ENCODE measurements at regions not wholly inside any gene's neighbourhood (a gene's known extent, or its start where the extent isn't known, plus 50 kb on each side); places are given as distances from the start of the nearest gene placed in this dataset.

DNA sequence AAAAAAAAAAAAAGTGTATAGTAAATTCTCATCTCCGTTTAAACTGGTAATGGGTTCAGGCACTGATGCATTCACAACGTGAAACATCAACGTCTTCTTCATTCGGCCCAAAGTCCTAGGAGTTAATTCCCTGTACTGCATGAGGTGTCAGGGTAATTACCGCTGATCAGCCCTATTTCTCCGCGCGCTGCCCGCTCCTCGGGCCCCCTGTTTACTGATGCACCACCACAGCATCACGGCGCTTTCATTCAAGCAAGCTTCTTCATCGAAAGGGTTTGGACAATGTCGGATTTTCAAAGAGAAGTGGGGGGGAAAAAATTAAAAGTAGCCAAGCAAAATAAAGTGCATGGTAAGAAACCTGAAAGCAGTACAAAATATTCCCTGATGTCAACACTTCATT, 352.0 kb upstream of the POU3F3 start:
- Mint-ChIP-seq H3K9me3 (no peaks in the 10 kb centered on the region), H3K27ac (no peak overlapping the region), H3K4me1 (ENCODE audit: low read depth) (no peaks in the 10 kb centered on the region), H3K4me3 (no peak overlapping the region), H3K36me3 (ENCODE audit: low read depth) (no peaks in the 10 kb centered on the region), H3K27me3 (peaks cover 12% of the 10 kb centered on the region)
- intact Hi-C loops (cut with DNase I, micrococcal nuclease): no loop called here
- Histone ChIP-seq H3K9me3 (ENCODE audit: control insufficient read depth in 1 of 2, insufficient read depth in 1 of 2, low read length in 2 of 2) (no peaks in the 10 kb centered on the region), H3K4me3 (ENCODE audit: low read length) (no peak overlapping the region), H3K4me1 (ENCODE audit: insufficient read depth, low read length) (no peaks in the 10 kb centered on the region), H3K27ac (ENCODE audit: low read depth in 1 of 2, low read length in 2 of 2) (no peak overlapping the region), H3K36me3 (ENCODE audit: insufficient read depth, low read length) (no peaks in the 10 kb centered on the region), H3K27me3 (ENCODE audit: control insufficient read depth in 1 of 2, insufficient read depth in 2 of 2, low read length in 2 of 2) (no peaks in the 10 kb centered on the region)
- TF ChIP-seq CTCF (IDR thresholded peaks at IDR 0.05): no peak
- DNase-seq (no peak), ATAC-seq (ENCODE audit: poor library complexity) (no peak)
- CTCF ChIA-PET: no interaction called here
- POLR2A ChIA-PET: no interaction called here

GRCh38 chr2:104502901-104503300, 351.0 kb upstream of the POU3F3 start:
- Histone ChIP-seq H3K36me3 (ENCODE audit: insufficient read depth, low read length) (no peaks in the 10 kb centered on the region), H3K4me1 (ENCODE audit: insufficient read depth, low read length) (no peaks in the 10 kb centered on the region), H3K4me3 (ENCODE audit: low read length) (no peak overlapping the region), H3K27ac (ENCODE audit: low read depth in 1 of 2, low read length in 2 of 2) (no peak overlapping the region), H3K9me3 (ENCODE audit: control insufficient read depth in 1 of 2, insufficient read depth in 1 of 2, low read length in 2 of 2) (no peaks in the 10 kb centered on the region), H3K27me3 (ENCODE audit: control insufficient read depth in 1 of 2, insufficient read depth in 2 of 2, low read length in 2 of 2) (no peaks in the 10 kb centered on the region)
- ChIA-PET CTCF (no interaction called here), POLR2A (no interaction called here)
- Mint-ChIP-seq H3K27me3 (peaks cover 3% of the 10 kb centered on the region), H3K36me3 (ENCODE audit: low read depth) (no peaks in the 10 kb centered on the region), H3K9me3 (no peaks in the 10 kb centered on the region), H3K4me1 (ENCODE audit: low read depth) (no peaks in the 10 kb centered on the region), H3K4me3 (no peak overlapping the region), H3K27ac (no peak overlapping the region)
- no peak for DNase-seq
- no peak for ATAC-seq (ENCODE audit: poor library complexity)
- TF ChIP-seq CTCF (IDR thresholded peaks at IDR 0.05): no peak
- intact Hi-C loops (cut with DNase I, micrococcal nuclease): no loop called here

DNA sequence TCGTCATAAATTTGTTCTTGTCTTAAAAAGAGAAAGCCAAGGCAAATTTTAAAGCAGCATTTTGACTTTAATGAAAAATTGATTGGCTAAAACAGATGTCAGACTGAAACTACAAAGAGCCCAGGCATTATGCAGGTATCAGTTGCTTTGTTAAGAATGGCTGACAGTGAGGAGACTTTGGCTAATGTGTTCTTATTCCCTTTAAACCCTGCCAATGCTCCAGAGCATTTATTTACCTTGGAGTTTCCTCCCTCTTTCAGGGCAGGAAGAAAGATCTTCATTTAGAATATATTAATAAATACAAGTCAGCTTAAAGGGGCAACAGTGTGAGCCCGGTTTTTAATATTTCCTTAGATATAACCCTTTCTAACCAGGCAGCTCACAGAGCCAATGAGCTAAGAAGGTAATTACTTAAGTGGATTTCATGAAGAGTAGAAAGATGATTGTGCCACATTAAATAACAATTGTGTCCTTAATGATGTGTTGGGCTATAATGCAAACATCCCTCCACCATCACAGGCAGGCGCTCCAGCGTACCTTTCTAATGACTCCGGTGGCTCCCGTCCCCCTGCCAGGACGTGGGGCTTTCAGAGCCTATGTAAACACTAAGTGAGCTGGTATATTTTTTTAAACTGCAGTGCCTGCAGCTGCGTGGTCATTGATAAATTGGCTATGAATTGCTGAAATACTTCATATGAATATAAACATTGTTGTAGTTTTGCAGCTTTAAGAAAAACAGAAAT, 349.4 kb upstream of the POU3F3 start:
- DNase-seq (no peak), ATAC-seq (ENCODE audit: poor library complexity) (no peak)
- Mint-ChIP-seq H3K27ac (no peak overlapping the region), H3K27me3 (no peaks in the 10 kb centered on the region), H3K4me1 (ENCODE audit: low read depth) (no peaks in the 10 kb centered on the region), H3K4me3 (no peak overlapping the region), H3K36me3 (ENCODE audit: low read depth) (no peaks in the 10 kb centered on the region), H3K9me3 (no peaks in the 10 kb centered on the region)
- Histone ChIP-seq H3K27me3 (ENCODE audit: control insufficient read depth in 1 of 2, insufficient read depth in 2 of 2, low read length in 2 of 2) (no peaks in the 10 kb centered on the region), H3K36me3 (ENCODE audit: insufficient read depth, low read length) (no peaks in the 10 kb centered on the region), H3K4me1 (ENCODE audit: insufficient read depth, low read length) (no peaks in the 10 kb centered on the region), H3K9me3 (ENCODE audit: control insufficient read depth in 1 of 2, insufficient read depth in 1 of 2, low read length in 2 of 2) (no peaks in the 10 kb centered on the region), H3K27ac (ENCODE audit: low read depth in 1 of 2, low read length in 2 of 2) (no peak overlapping the region), H3K4me3 (ENCODE audit: low read length) (no peak overlapping the region)
- POLR2A ChIA-PET: no interaction called here
- intact Hi-C loops (cut with DNase I, micrococcal nuclease): no loop called here
- no peak for TF ChIP-seq CTCF (IDR thresholded peaks at IDR 0.05)
- CTCF ChIA-PET: no interaction called here
